ENCODE measurements at regions not wholly inside any gene's neighbourhood (a gene's known extent, or its start where the extent isn't known, plus 50 kb on each side); places are given as distances from the start of the nearest gene placed in this dataset.
"Not testable (repeated sequence)": the region's sequence is repeated elsewhere in the genome, so short reads cannot be mapped to it uniquely, and the experiment has no call there.

- H3K79me2 ChIP-seq (ENCODE audit: insufficient read depth, low read length) = not testable (repeated sequence)
- WGBS (ENCODE audit: extremely low coverage, insufficient read length, low lambda C conversion rate) = 100% methylated on average over 2 of the region's 5 CpGs
Observed at GRCh38 chr6:147651-148050, 144.6 kb upstream of the DUSP22 start.

More at GRCh38 chr6:147651-148050, 144.6 kb upstream of the DUSP22 start:
- not testable (repeated sequence) for H4K91ac ChIP-seq (ENCODE audit: insufficient read length, low read depth, low read length); H2BK15ac ChIP-seq (ENCODE audit: low read depth, low read length); H3K27ac ChIP-seq (ENCODE audit: insufficient read length, low read depth, low read length); H3K23ac ChIP-seq (ENCODE audit: insufficient read length, low read depth, low read length); H3K18ac ChIP-seq (ENCODE audit: insufficient read length, low read depth, low read length); H3K9me3 ChIP-seq (ENCODE audit: control insufficient read depth, low read depth, low read length); H3K79me1 ChIP-seq (ENCODE audit: insufficient read depth, low read depth, low read length, poor library complexity, severe bottlenecking); H3K27me3 Mint-ChIP-seq (ENCODE audit: low read depth); H3K23me2 ChIP-seq (ENCODE audit: insufficient read length, low read depth, low read length, poor library complexity, severe bottlenecking); H3T11ph ChIP-seq (ENCODE audit: low read length); H2AFZ ChIP-seq (ENCODE audit: low read length); H4K20me1 ChIP-seq (ENCODE audit: control insufficient read depth, insufficient read depth, insufficient read length); H2BK120ac ChIP-seq (ENCODE audit: low read depth, low read length, poor library complexity, severe bottlenecking); H4K5ac ChIP-seq (ENCODE audit: insufficient read length, low read depth, low read length); H2BK12ac ChIP-seq (ENCODE audit: insufficient read length, low read depth, low read length); H3K4me2 ChIP-seq (ENCODE audit: insufficient read depth, insufficient read length, low read length); H2BK20ac ChIP-seq (ENCODE audit: low read depth, low read length, poor library complexity, severe bottlenecking); H3K4ac ChIP-seq (ENCODE audit: low read depth, low read length); H2BK5ac ChIP-seq (ENCODE audit: insufficient read length, low read length); H3K4me1 ChIP-seq (ENCODE audit: insufficient read depth, low read length); H2AK5ac ChIP-seq (ENCODE audit: insufficient read length, low read length); H3K27ac Mint-ChIP-seq; H3K14ac ChIP-seq (ENCODE audit: insufficient read depth, low read length); H4K8ac ChIP-seq (replicated peaks; ENCODE audit: insufficient read length, low read depth, low read length); H3K56ac ChIP-seq (ENCODE audit: insufficient read length, low read depth, low read length); H3K9ac ChIP-seq (ENCODE audit: extremely low read depth, insufficient read length, low read length); DNase-seq; H3K27me3 ChIP-seq (ENCODE audit: insufficient read depth, low read length); H3K4me3 Mint-ChIP-seq
- peaks cover 0 to 12% of the 10 kb centered on the region in 2 experiments; a peak in 2 of 4 replicates for H3K4me1 Mint-ChIP-seq
- peaks cover 3 to 16% (median 9%) of the 10 kb centered on the region in 3 experiments for H3K36me3 Mint-ChIP-seq (ENCODE audit: insufficient read depth in 1 of 3, low read depth in 3 of 3)
- H3K9me3 Mint-ChIP-seq = peaks cover 32 to 46% of the 10 kb centered on the region in 2 experiments
